ENCODE measurements at regions not wholly inside any gene's neighbourhood (a gene's known extent, or its start where the extent isn't known, plus 50 kb on each side); places are given as distances from the start of the nearest gene placed in this dataset.

DNA sequence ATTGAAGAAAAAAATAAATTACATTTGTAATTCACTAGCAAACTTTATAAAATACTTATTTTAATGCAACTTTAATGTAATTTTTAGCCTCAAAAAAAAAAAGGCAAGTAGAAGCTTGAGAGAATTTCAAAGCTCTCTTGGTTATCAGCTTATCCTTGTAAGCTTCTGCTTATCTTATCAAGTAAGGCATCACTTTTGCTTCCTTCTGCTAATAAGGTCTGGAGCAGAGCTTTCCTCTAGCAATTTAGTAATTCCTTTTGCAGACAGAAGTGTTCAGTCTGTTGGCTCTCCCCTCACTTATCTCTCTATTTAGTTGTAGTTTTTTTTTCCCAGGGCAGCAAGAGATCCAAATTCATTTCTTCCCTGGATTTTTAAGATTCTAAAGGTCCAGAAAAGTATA is 525.0 kb downstream of the ISL1 start:
- DNase-seq (ENCODE audit: low read depth, low spot score), result no peak

GRCh38 chr5:51944500-51945125 is 561.4 kb downstream of the ISL1 start:
- DNase-seq (ENCODE audit: low read depth, low spot score), result no peak

GRCh38 chr5:51958473-51958872 is 575.2 kb downstream of the ISL1 start:
- DNase-seq (ENCODE audit: low read depth, low spot score), result no peak

DNA sequence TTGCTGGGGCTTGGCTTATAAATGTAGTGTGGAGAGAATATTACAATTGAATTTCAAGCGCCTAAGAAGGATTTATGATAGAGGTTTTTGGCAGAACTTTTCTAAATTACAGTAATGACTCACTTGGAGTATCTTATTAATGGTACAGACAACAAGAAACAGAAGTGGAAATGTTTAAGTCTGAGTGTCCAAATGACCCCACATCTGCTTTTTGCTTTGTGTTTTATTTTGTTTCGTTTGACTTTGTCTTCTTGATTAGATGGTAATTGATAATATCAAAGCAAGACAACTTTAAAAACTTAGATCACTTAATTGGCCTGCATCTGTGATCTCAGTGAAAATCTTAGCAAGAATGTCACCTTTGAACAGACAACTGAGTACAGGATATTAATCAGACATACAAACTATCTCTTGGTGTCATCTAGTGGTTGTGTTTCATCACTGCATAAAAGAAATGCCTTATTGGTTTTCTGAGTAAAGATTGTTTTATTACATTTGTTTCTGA is 577.4 kb downstream of the ISL1 start:
- DNase-seq (ENCODE audit: low read depth, low spot score), result no peak

GRCh38 chr5:51961154-51961562 is 577.9 kb downstream of the ISL1 start:
- DNase-seq (ENCODE audit: low read depth, low spot score), result no peak

- DNase-seq (ENCODE audit: low read depth, low spot score), result no peak
Observed at GRCh38 chr5:51968756-51969155, 585.5 kb downstream of the ISL1 start.

DNA sequence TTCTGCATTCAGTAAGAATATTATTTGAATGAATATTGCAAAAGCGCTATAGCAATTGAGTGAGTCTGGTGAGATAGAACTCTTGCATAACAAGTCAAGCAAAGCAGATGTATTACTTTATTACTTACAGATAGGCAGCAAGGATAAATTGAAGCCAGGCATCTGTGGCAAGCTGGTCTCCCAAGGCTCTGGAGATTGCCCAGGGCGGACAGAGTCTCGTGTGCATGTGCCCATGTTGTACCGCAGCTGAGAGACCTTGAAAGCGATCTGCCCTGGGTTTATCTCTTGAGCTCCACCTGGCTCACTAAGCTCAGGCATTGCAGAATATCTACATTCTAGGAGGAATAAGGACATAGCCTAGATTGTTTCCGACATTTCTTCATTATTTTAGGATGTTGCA is 591.6 kb downstream of the ISL1 start:
- DNase-seq (ENCODE audit: low read depth, low spot score), result no peak

DNA sequence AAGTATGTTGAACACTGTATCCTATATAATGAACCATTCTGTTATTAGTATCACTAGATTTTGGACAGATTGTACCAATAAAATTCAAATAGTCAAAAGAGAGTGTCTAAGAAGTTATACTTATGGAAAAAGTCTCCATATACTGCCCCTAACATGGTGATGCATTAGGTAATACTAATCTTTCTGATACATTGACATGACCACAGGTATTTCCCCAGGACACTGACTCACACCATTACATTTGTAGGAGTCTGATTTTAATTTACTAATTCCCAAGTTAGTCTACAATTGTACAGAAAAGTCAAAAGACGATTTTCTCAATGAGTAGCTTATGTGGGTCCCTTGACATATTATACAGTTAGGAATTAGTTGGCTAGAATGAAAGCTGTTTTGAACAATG is 593.8 kb downstream of the ISL1 start:
- no peak for DNase-seq (ENCODE audit: low read depth, low spot score)

- no peak for DNase-seq (ENCODE audit: low read depth, low spot score)
Observed at GRCh38 chr5:51983161-51983560, 599.9 kb downstream of the ISL1 start.

DNA sequence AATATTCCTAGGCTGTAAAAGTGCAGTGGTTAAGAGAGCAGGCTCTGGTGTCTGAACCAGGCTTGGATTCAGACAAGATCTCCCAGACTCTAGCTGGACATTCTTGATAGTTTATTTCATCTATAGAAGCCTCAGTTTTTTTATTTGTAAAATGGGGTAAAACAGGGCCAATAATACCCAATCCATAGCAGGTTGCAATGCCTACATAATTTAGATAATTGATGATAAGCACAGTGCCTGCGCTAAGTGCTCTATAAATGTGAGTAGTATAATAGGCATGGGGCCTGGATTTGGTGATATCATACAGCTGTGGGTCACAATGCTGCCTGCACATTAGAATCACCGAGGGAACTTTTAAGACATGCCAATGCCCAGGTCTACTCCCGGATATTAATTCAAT is 603.5 kb downstream of the ISL1 start:
- DNase-seq (ENCODE audit: low read depth, low spot score), result no peak

GRCh38 chr5:51987239-51987638 is 604.0 kb downstream of the ISL1 start:
- DNase-seq (ENCODE audit: low read depth, low spot score), result no peak

DNA sequence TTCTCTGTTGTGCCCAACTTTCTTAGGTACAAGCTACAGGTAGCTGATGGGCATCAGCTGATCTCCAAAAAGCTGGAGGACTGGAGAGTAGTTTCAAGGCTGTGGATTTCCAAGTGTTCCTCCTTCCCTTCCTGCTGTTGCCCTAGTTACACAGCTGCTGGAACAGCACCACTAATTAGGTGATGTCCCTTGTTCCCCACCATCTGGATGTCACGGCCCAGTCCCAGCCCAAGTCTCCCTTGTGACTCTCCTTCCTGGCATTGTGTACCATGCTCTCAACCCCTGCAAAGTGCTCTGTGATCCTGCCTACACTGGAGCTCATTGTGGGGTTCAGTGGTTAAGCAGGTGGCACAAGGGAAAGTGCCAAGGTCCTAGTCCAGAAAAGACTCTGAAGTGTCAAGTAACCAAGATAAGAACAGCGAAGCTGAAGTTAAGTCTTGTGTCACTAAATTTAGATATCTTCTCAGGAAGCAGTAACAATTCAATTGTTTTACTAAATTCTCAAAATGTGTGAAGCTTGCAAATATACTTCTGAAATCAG is 604.5 kb downstream of the ISL1 start:
- no peak for DNase-seq (ENCODE audit: low read depth, low spot score)

GRCh38 chr5:51988634-51989033 is 605.4 kb downstream of the ISL1 start:
- no peak for DNase-seq (ENCODE audit: low read depth, low spot score)

- no peak for DNase-seq (ENCODE audit: low read depth, low spot score)
Observed at GRCh38 chr5:51990241-51990640, 607.0 kb downstream of the ISL1 start.

DNA sequence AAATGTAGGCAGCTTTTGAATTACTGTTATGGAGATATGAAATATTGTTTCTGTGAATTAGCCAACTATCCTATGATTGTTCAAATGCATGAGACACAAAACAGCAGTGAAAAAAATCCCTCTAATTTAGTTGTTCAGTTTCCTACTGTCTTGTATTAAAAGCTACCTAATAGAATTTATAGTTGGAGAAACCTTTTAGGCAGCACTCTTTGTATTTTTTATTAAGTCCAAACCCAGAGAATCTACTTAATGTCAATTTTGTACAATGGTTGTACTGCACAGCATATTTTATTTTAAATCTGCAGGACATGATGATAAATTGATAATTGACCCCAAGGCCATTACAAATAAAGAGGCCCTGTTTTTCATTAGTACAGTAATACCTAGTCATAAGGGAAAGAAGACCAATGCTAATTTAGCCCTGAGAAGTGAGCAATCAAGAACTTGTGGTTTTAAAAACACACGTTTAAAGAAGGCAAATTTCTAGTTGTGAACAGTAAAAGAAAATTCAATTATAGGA is 607.5 kb downstream of the ISL1 start:
- no peak for DNase-seq (ENCODE audit: low read depth, low spot score)

DNA sequence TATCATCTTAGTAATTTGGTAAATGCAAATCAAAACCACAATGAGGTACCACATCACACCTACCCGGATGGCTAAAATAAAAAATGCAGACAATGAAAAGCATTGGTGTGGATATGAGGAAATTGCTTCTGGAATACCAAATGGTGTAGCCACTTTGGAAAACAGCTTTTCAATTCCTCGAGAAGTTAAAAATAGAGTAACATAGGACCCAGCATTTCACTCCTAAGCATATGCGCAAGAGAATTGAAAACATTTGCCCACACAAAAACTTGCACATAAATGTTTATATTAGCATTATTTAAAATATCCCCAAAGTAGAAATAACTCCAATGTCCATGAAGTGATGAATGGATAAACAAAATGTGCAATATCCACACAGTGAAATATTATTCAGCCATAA is 608.7 kb downstream of the ISL1 start:
- DNase-seq (ENCODE audit: low read depth, low spot score), result no peak

DNA sequence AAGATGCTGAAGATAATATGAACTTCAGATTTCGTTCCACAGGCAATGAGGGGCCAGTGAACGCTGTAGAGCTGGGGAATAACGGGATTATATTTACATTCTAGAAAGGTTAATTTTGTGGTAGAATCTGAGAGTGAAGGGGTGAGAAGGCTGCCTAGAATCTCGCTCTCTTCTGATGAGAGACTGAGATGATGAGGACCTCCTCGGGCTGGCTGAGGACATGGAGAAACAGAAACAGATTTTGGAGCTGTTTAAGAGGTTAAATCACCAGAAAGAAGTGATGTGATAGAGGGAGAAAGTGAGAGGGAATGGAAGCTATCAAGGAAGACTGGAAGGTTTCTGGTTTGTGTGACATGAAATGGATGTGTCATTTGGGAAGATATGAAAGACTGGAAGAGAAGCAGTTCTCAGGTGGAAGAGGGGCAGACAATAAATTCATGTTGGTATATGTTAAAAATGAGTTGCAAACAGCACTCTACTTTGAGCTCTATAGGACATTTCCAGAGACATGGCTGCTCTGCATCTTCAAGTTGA is 612.6 kb downstream of the ISL1 start:
- no peak for DNase-seq (ENCODE audit: low read depth, low spot score)

- no peak for DNase-seq (ENCODE audit: low read depth, low spot score)
Observed at GRCh38 chr5:51996356-51996861, 613.2 kb downstream of the ISL1 start.

DNA sequence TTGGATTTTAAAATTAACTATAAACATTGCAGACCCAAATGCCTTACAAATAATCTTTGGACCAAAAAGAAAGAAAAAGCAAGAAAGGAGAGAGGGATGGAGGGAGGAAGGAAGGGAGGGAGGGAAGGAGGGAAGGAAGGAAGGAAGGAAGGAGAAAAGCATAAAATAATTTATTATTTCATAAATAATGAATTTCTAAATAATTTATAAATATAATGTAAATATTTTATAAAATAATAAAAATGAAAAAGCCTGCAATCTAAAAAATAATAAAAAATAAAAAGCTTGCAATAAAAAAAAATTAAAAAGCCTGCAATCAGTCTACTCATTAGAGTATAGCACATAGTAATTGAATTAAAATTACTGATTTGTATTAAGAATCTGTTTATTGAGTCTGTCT is 614.3 kb downstream of the ISL1 start:
- DNase-seq (ENCODE audit: low read depth, low spot score), result no peak

GRCh38 chr5:51997949-51998348 is 614.7 kb downstream of the ISL1 start:
- no peak for DNase-seq (ENCODE audit: low read depth, low spot score)

GRCh38 chr5:52007230-52007858 is 624.1 kb downstream of the ISL1 start:
- DNase-seq (ENCODE audit: low read depth, low spot score), result peak; percentile 1

DNA sequence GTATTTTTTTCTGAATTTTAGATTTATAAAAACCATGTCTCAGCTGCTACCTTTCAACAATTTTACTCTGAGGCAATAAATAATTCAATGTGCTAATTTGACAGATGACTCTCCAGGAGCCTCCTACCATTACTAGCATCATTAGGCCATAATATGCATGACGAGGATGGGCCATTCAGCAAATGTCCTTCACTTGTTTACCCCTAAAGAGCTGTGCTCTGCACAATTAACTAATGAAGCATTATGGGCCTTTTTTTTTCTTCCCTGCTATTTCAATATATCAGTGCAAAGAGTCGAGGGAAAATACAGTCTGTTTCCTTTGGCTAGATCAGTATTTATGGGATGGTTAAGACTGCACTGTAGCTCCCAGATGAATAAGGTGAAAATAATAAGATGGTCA is 627.2 kb downstream of the ISL1 start:
- no peak for DNase-seq (ENCODE audit: low read depth, low spot score)
